HCT116 (cell line): ENCODE measurements at regions not wholly inside any gene's neighbourhood (a gene's known extent, or its start where the extent isn't known, plus 50 kb on each side); places are given as distances from the start of the nearest gene placed in this dataset.

Source experiments
- ATAC-seq: fragments of 200-7000 bp; cut with Tn5 transposase; 2 replicates; pipeline ENCODE4 v1.9.1; 2020; ENCODE audit warnings: mild to moderate bottlenecking, moderate library complexity
- BruUV-seq: library from RNA; stranded (reverse); fragments of 400-500 nt; replicated peaks from 2 replicates; lab custom pipeline; 2021; lab: Mats Ljungman, UMichigan
- CTCF ChIA-PET: fragments of 300-600 bp; sonication (Branson Sonifier 250); formaldehyde crosslinking; loops from one replicate; lab custom pipeline; 2021; ENCODE audit warnings: antibody characterized with exemption; lab: Charles Lee
- POLR2A ChIA-PET: fragments of 300-600, 350-600 bp; sonication (Branson Sonifier 250); formaldehyde crosslinking; loops from one replicate; lab custom pipeline; 2021; ENCODE audit warnings: antibody characterized with exemption; lab: Charles Lee
- RAD21 ChIA-PET, 2 experiments: fragments of 300-600 bp; sonication (Branson Sonifier 250); formaldehyde crosslinking; loops; one replicate each; lab custom pipeline; 2023; ENCODE audit warnings: low total read pairs in 2 of 2; ENCODE audit not compliant: uncharacterized antibody in 2 of 2, unreplicated experiment in 2 of 2, low non-redundant PET in 1 of 2; lab: Charles Lee
- DNase-seq: peaks from one replicate; pipeline ENCODE4 v3.0.0-alpha.2; 2010; ENCODE audit warnings: low read depth, low spot score
- H2AFZ ChIP-seq: fragments of 200-600 bp; shearing (Covaris generic), sonication (generic); 2 replicates; pipeline ENCODE4 v1.6.1; 2017; ENCODE audit warnings: low read depth, mixed run types, mixed read lengths, antibody characterized with exemption, low read length; ENCODE audit not compliant: poor library complexity, severe bottlenecking
- H3K27ac ChIP-seq: 2 replicates; pipeline ENCODE4 v1.5.1; 2012; ENCODE audit warnings: low read depth, low read length
- H3K27me3 ChIP-seq: fragments of 200-600 bp; sonication (generic); 2 replicates; pipeline ENCODE4 v1.6.1; 2016; ENCODE audit warnings: mixed run types, low read length, mixed read lengths; ENCODE audit not compliant: insufficient read depth
- H3K36me3 ChIP-seq, 2 experiments: fragments of 200-500 bp in 1 of 2; fragments of 200-600 bp in 1 of 2; sonication (Bioruptor generic) in 1 of 2; sonication (generic) in 1 of 2; 2 replicates each; pipeline versions ENCODE4 v1.5.1 to v1.6.1; 2014 to 2016; ENCODE audit warnings: low read length in 2 of 2, inconsistent platforms in 1 of 2, mixed read lengths in 1 of 2, mixed run types in 1 of 2; ENCODE audit not compliant: insufficient read depth in 2 of 2, control insufficient read depth in 1 of 2
- H3K4me1 ChIP-seq, 2 experiments: fragments of 200-600 bp in 1 of 2; sonication (generic) in 1 of 2; 2 replicates each; pipeline versions ENCODE4 v1.5.1 to v1.6.1; 2012 to 2017; ENCODE audit warnings: low read length in 2 of 2, inconsistent platforms in 1 of 2, mild to moderate bottlenecking in 1 of 2, mixed read lengths in 1 of 2, mixed run types in 1 of 2, moderate library complexity in 1 of 2; ENCODE audit not compliant: insufficient read depth in 2 of 2, control insufficient read depth in 1 of 2
- H3K4me2 ChIP-seq: fragments of 200-600 bp; sonication (generic); 2 replicates; pipeline ENCODE4 v1.6.1; 2017; ENCODE audit warnings: mixed run types, low read length, mixed read lengths
- H3K4me3 ChIP-seq, 2 experiments: fragments of 200-600 bp in 1 of 2; sonication (generic) in 1 of 2; replicated peaks in 1 of 2; 2 replicates each; pipeline ENCODE4 v1.5.1; 2011 to 2016; ENCODE audit warnings: low read length in 2 of 2, control low read depth in 1 of 2, low read depth in 1 of 2, mild to moderate bottlenecking in 1 of 2, mixed read lengths in 1 of 2, mixed run types in 1 of 2
- H3K79me2 ChIP-seq: fragments of 200-600 bp; sonication (generic); 2 replicates; pipeline ENCODE4 v1.6.1; 2017; ENCODE audit warnings: mild to moderate bottlenecking, mixed run types, low read length, moderate library complexity, mixed read lengths; ENCODE audit not compliant: insufficient read depth
- H3K9ac ChIP-seq: fragments of 200-600 bp; sonication (generic); 2 replicates; pipeline ENCODE4 v1.6.1; 2016; ENCODE audit warnings: low read length, mixed read lengths
- H3K9me2 ChIP-seq: fragments of 200-600 bp; sonication (generic), shearing (Covaris generic); 2 replicates; pipeline ENCODE4 v1.6.1; 2017; ENCODE audit warnings: mixed run types, mild to moderate bottlenecking, moderate library complexity; ENCODE audit not compliant: insufficient read depth
- H3K9me3 ChIP-seq, 2 experiments: fragments of 200-500 bp in 1 of 2; fragments of 200-600 bp in 1 of 2; sonication (Bioruptor generic) in 1 of 2; sonication (generic) in 1 of 2; 2 replicates each; pipeline ENCODE4 v1.6.1; 2014 to 2017; ENCODE audit warnings: low read length in 2 of 2, mixed read lengths in 2 of 2, inconsistent platforms in 1 of 2, low read depth in 1 of 2, mild to moderate bottlenecking in 1 of 2, mixed run types in 1 of 2, moderate library complexity in 1 of 2; ENCODE audit not compliant: control insufficient read depth in 1 of 2, insufficient read depth in 1 of 2
- H4K20me1 ChIP-seq: fragments of 200-600 bp; sonication (generic), shearing (Covaris generic); 2 replicates; pipeline ENCODE4 v1.6.1; 2017; ENCODE audit warnings: mixed run types, mild to moderate bottlenecking, moderate library complexity; ENCODE audit not compliant: insufficient read depth
- CBX3 ChIP-seq: IDR thresholded peaks from 2 replicates; pipeline ENCODE4 v1.6.1; 2012; ENCODE audit warnings: low read depth
- EGR1 ChIP-seq: IDR thresholded peaks from 2 replicates; pipeline ENCODE4 v1.6.1; 2012; ENCODE audit warnings: low read depth
- ELF1 ChIP-seq: IDR thresholded peaks from 2 replicates; pipeline ENCODE4 v1.6.1; 2012; ENCODE audit warnings: low read depth, borderline replicate concordance
- EZH2 ChIP-seq: fragments of 200-600 bp; sonication (generic); IDR thresholded peaks from 2 replicates; pipeline ENCODE4 v1.6.1; 2017; ENCODE audit warnings: antibody characterized with exemption, mixed run types
- EZH2phosphoT487 ChIP-seq: fragments of 200-600 bp; IDR thresholded peaks from 2 replicates; pipeline ENCODE4 v1.6.1; 2018; ENCODE audit warnings: antibody characterized with exemption, borderline replicate concordance
- FOSL1 ChIP-seq: IDR thresholded peaks from 2 replicates; pipeline ENCODE4 v1.6.1; 2012; ENCODE audit warnings: low read depth
- JUND ChIP-seq: IDR thresholded peaks from 2 replicates; pipeline ENCODE4 v1.6.1; 2012
- POLR2AphosphoS5 ChIP-seq: IDR thresholded peaks from 2 replicates; pipeline ENCODE4 v1.6.1; 2011; ENCODE audit warnings: mild to moderate bottlenecking, low read depth, low read length, moderate library complexity
- RAD21 ChIP-seq: IDR thresholded peaks from 2 replicates; pipeline ENCODE4 v1.6.1; 2012; ENCODE audit warnings: low read depth, mild to moderate bottlenecking
- SP1 ChIP-seq: IDR thresholded peaks from 2 replicates; pipeline ENCODE4 v1.6.1; 2012; ENCODE audit warnings: low read depth
- intact Hi-C: fragments of 100-400 bp; cut with micrococcal nuclease; formaldehyde crosslinking; loops from 2 replicates; pipeline ENCODE4 v1.10.0; 2022
- TF ChIP-seq, protein P1 (sequence below): IDR thresholded peaks from 2 replicates; pipeline ENCODE4 v1.6.1; 2011; ENCODE audit warnings: mild to moderate bottlenecking, low read length, moderate library complexity; ENCODE audit not compliant: insufficient replicate concordance; ENCODE audit errors: extremely low read depth
- TF ChIP-seq, protein P2 (sequence below), 3 experiments: fragments of 200-600 bp in 1 of 3; sonication (generic) in 1 of 3; IDR thresholded peaks in 2 of 3; conservative IDR thresholded peaks in 1 of 3; 2 replicates each; pipeline ENCODE4 v1.5.1; 2012 to 2017; ENCODE audit warnings: low read depth in 2 of 3, low read length in 2 of 3, antibody characterized with exemption in 1 of 3, borderline replicate concordance in 1 of 3, control low read depth in 1 of 3, mild to moderate bottlenecking in 1 of 3, mixed read lengths in 1 of 3, mixed run types in 1 of 3, moderate library complexity in 1 of 3; ENCODE audit not compliant: insufficient read depth in 1 of 3

DNA sequence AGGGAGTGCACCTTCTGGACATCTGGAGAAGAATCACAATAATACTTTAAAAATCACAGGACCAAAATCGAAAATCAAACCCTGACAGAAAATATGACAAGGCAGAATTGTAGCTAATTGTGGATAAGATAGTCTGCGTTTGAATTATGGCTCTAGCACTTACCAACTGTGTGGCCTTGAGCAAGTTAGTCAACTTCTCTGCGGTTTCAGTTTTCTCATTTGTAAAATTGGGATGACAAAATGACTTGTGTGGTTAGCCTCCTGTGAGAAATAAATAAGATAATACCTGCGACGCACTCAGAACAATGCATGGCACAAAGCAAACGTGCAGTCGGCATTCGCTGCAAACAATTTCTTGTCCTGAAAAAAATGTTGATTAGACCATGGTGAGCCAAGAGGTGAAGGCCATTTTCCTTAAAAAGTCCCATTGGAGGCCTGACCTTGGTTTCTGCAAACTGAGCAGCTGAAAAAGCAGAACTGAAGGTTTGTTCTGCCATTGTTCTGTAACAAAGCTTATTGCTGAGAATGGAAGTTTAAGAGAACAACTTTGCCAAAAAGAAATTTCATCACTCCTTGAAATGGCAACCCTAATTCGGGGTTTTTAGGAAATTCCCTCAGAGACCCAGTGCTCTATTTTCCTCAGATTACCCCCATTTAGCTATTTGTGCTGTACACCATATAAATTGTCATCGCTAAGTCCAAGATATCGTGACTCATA is 266.3 kb downstream of the ERMARD start:
- ChIA-PET CTCF (no interaction called here), POLR2A (no interaction called here), RAD21 (no interaction called here)
- TF ChIP-seq POLR2AphosphoS5 (no peak), EGR1 (no peak)
- TF ChIP-seq, protein P1, sequence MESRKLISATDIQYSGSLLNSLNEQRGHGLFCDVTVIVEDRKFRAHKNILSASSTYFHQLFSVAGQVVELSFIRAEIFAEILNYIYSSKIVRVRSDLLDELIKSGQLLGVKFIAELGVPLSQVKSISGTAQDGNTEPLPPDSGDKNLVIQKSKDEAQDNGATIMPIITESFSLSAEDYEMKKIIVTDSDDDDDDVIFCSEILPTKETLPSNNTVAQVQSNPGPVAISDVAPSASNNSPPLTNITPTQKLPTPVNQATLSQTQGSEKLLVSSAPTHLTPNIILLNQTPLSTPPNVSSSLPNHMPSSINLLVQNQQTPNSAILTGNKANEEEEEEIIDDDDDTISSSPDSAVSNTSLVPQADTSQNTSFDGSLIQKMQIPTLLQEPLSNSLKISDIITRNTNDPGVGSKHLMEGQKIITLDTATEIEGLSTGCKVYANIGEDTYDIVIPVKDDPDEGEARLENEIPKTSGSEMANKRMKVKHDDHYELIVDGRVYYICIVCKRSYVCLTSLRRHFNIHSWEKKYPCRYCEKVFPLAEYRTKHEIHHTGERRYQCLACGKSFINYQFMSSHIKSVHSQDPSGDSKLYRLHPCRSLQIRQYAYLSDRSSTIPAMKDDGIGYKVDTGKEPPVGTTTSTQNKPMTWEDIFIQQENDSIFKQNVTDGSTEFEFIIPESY, result no peak
- Histone ChIP-seq H3K27ac (no peak overlapping the region), H3K4me2 (no peak overlapping the region), H3K4me1 (no peaks in the 10 kb centered on the region), H3K4me3 (no peak overlapping the region), H3K9ac (no peak overlapping the region), H4K20me1 (no peaks in the 10 kb centered on the region), H3K9me3 (0 out of 4 replicates have a peak, but pooled peaks cover 0 to 3% of the 10 kb centered on the region in 2 experiments), H3K79me2 (no peaks in the 10 kb centered on the region), H3K9me2 (no peaks in the 10 kb centered on the region), H3K36me3 (no peaks in the 10 kb centered on the region), H2AFZ (no peak overlapping the region), H3K27me3 (peaks cover 44% of the 10 kb centered on the region)
- ATAC-seq, result no peak
- no peak for DNase-seq
- intact Hi-C loops, result no loop called here
- no TSS peak for BruUV-seq

DNA sequence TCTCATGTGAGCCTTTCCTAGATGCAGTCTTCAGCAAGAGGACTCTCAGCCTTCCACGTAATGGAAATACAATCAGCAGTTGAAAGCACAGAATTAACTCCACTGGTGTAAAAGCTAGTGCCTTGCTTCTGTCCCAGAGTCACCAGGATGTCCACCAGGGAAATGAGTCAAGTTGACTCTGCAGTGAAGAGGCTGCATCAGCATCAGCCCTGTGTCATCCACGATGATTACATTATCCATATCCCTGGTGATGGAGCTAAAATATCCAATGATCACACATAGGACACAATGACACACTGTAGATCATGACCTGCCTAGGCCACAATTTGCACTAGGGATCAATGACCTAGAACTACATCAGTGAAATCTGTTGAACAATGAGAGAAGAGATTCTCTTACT is 262.4 kb downstream of the ERMARD start:
- ATAC-seq, result no peak
- H3K4me3 ChIP-seq, result no peak overlapping the region
- CTCF ChIA-PET, result no interaction called here

More for the DNA sequence above, 262.4 kb downstream of the ERMARD start:
- DNase-seq, result no peak
- Histone ChIP-seq H3K4me1 (no peaks in the 10 kb centered on the region), H3K4me2 (no peak overlapping the region), H4K20me1 (no peaks in the 10 kb centered on the region), H3K36me3 (no peaks in the 10 kb centered on the region), H3K27ac (no peak overlapping the region), H3K9me2 (no peaks in the 10 kb centered on the region), H2AFZ (no peak overlapping the region), H3K27me3 (peaks cover 44% of the 10 kb centered on the region), H3K9ac (no peak overlapping the region), H3K79me2 (no peaks in the 10 kb centered on the region), H3K9me3 (0 out of 4 replicates have a peak, but pooled peaks cover 0 to 3% of the 10 kb centered on the region in 2 experiments)
- TF ChIP-seq, protein P1, result no peak
- TF ChIP-seq FOSL1 (no peak), EZH2 (no peak), JUND (no peak), RAD21 (no peak), CBX3 (no peak), ELF1 (no peak), EGR1 (no peak), EZH2phosphoT487 (no peak), SP1 (no peak)
- TF ChIP-seq, protein P2, sequence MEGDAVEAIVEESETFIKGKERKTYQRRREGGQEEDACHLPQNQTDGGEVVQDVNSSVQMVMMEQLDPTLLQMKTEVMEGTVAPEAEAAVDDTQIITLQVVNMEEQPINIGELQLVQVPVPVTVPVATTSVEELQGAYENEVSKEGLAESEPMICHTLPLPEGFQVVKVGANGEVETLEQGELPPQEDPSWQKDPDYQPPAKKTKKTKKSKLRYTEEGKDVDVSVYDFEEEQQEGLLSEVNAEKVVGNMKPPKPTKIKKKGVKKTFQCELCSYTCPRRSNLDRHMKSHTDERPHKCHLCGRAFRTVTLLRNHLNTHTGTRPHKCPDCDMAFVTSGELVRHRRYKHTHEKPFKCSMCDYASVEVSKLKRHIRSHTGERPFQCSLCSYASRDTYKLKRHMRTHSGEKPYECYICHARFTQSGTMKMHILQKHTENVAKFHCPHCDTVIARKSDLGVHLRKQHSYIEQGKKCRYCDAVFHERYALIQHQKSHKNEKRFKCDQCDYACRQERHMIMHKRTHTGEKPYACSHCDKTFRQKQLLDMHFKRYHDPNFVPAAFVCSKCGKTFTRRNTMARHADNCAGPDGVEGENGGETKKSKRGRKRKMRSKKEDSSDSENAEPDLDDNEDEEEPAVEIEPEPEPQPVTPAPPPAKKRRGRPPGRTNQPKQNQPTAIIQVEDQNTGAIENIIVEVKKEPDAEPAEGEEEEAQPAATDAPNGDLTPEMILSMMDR (IDR thresholded peaks at IDR 0.05 in 2 of 3, conservative IDR thresholded peaks at IDR 0.05 in 1 of 3; ENCODE audit: borderline replicate concordance in 1 of 3, insufficient read depth in 1 of 3, low read depth in 2 of 3, low read length in 2 of 3), result no peak
- RAD21 ChIA-PET, result no interaction called here
- intact Hi-C loops, result no loop called here
- BruUV-seq, result no TSS peak
- POLR2A ChIA-PET, result no interaction called here
